ENCODE measurements at regions not wholly inside any gene's neighbourhood (a gene's known extent, or its start where the extent isn't known, plus 50 kb on each side); places are given as distances from the start of the nearest gene placed in this dataset.
A peak's percentile ranks its signal among the peaks of the same experiment; 100 is the strongest.

GRCh38 chr13:84931264-84931663 lies 868.0 kb downstream of the SLITRK6 start:
- DNase-seq: no peak

- DNase-seq: no peak
Measured at GRCh38 chr13:84927442-84928169, 871.6 kb downstream of the SLITRK6 start.

GRCh38 chr13:84925443-84925842 lies 873.8 kb downstream of the SLITRK6 start:
- no peak for DNase-seq

GRCh38 chr13:84923831-84924230 lies 875.4 kb downstream of the SLITRK6 start:
- no peak for DNase-seq

- DNase-seq: no peak
Measured at GRCh38 chr13:84917252-84917878, 881.9 kb downstream of the SLITRK6 start.

GRCh38 chr13:84912720-84913119 lies 886.5 kb downstream of the SLITRK6 start:
- no peak for DNase-seq

- no peak for DNase-seq
Measured at GRCh38 chr13:84910423-84910822, 888.8 kb downstream of the SLITRK6 start.

GRCh38 chr13:84903391-84903790 lies 895.8 kb downstream of the SLITRK6 start:
- no peak for DNase-seq

- no peak for DNase-seq
Measured at GRCh38 chr13:84902243-84902642, 897.0 kb downstream of the SLITRK6 start.

GRCh38 chr13:84896128-84896527 lies 903.1 kb downstream of the SLITRK6 start:
- peak; percentile 11 for DNase-seq

GRCh38 chr13:84894749-84895148 lies 904.5 kb downstream of the SLITRK6 start:
- no peak for DNase-seq

GRCh38 chr13:84885868-84886267 lies 913.4 kb downstream of the SLITRK6 start:
- DNase-seq: no peak

GRCh38 chr13:84873951-84874350 lies 925.3 kb downstream of the SLITRK6 start:
- DNase-seq: no peak

- no peak for DNase-seq
Measured at GRCh38 chr13:84870190-84870589, 929.0 kb downstream of the SLITRK6 start.

GRCh38 chr13:84867246-84867645 lies 932.0 kb downstream of the SLITRK6 start:
- DNase-seq: no peak

- DNase-seq: no peak
Measured at GRCh38 chr13:84865783-84866221, 933.4 kb downstream of the SLITRK6 start.

- no peak for DNase-seq
Measured at GRCh38 chr13:84864341-84864740, 934.9 kb downstream of the SLITRK6 start.

- no peak for DNase-seq
Measured at GRCh38 chr13:84847107-84847506, 952.1 kb downstream of the SLITRK6 start.

GRCh38 chr13:84845907-84846619 lies 953.2 kb downstream of the SLITRK6 start:
- no peak for DNase-seq

- no peak for DNase-seq
Measured at GRCh38 chr13:84844473-84844872, 954.7 kb downstream of the SLITRK6 start.

GRCh38 chr13:84843368-84843767 lies 955.9 kb downstream of the SLITRK6 start:
- no peak for DNase-seq

- DNase-seq: no peak
Measured at GRCh38 chr13:84834201-84834600, 951.9 kb upstream of the SLITRK1 start.

GRCh38 chr13:84831666-84832657 lies 949.7 kb upstream of the SLITRK1 start:
- no peak for DNase-seq

All from activated naive CD4-positive, alpha-beta T cell treated with Interleukin-2 at 50 U/mL for 16 hours (primary cell).